GM12878 (cell line): ENCODE measurements at regions not wholly inside any gene's neighbourhood (a gene's known extent, or its start where the extent isn't known, plus 50 kb on each side); places are given as distances from the start of the nearest gene placed in this dataset.

Experiments
- CHD4 ChIP-seq: fragments of 200-600 bp; sonication (generic); IDR thresholded peaks from 2 replicates; pipeline ENCODE4 v1.6.1; 2016; ENCODE audit warnings: mild to moderate bottlenecking
- CTCF ChIP-seq, 3 experiments: IDR thresholded peaks in 2 of 3; conservative IDR thresholded peaks in 1 of 3; 2 replicates each; pipeline ENCODE4 v1.5.1; 2011; ENCODE audit warnings: low read depth in 3 of 3, low read length in 3 of 3, mild to moderate bottlenecking in 3 of 3, control low read depth in 2 of 3, moderate library complexity in 2 of 3, inconsistent platforms in 1 of 3, mixed read lengths in 1 of 3; ENCODE audit not compliant: control insufficient read depth in 2 of 3, insufficient read depth in 1 of 3; ENCODE audit errors: extremely low read depth in 1 of 3
- E2F4 ChIP-seq: IDR thresholded peaks from 2 replicates; pipeline ENCODE4 v1.6.1; 2012; ENCODE audit warnings: low read depth, low read length, improper control_type of control experiment
- POLR2AphosphoS5 ChIP-seq: IDR thresholded peaks from 2 replicates; pipeline ENCODE4 v1.6.1; 2011; ENCODE audit warnings: mild to moderate bottlenecking, low read length, inconsistent platforms
- SIN3A ChIP-seq: IDR thresholded peaks from 2 replicates; pipeline ENCODE4 v1.6.1; 2012; ENCODE audit warnings: low read depth, low read length, improper control_type of control experiment
- SPI1 ChIP-seq: IDR thresholded peaks from 2 replicates; pipeline ENCODE4 v1.6.1; 2011; ENCODE audit warnings: low read depth, mild to moderate bottlenecking, low read length, moderate library complexity, borderline replicate concordance; ENCODE audit not compliant: insufficient read depth
- TAF1 ChIP-seq: IDR thresholded peaks from 2 replicates; pipeline ENCODE4 v1.6.1; 2011; ENCODE audit warnings: mild to moderate bottlenecking, low read depth, low read length, borderline replicate concordance
- TARDBP ChIP-seq: IDR thresholded peaks from 2 replicates; pipeline ENCODE4 v1.6.1; 2016; ENCODE audit warnings: borderline replicate concordance

- TF ChIP-seq E2F4 (no peak), CTCF (IDR thresholded peaks at IDR 0.05 in 2 of 3, conservative IDR thresholded peaks at IDR 0.05 in 1 of 3; ENCODE audit: control insufficient read depth in 2 of 3, extremely low read depth in 1 of 3, insufficient read depth in 1 of 3, low read depth in 3 of 3, low read length in 3 of 3) (no peak), POLR2AphosphoS5 (no peak), SIN3A (no peak), TAF1 (no peak), SPI1 (no peak), TARDBP (no peak), CHD4 (no peak)
Observed at GRCh38 chr22:49400136-49400940, 427.3 kb downstream of the BRD1 start.
